ENCODE measurements at regions not wholly inside any gene's neighbourhood (a gene's known extent, or its start where the extent isn't known, plus 50 kb on each side); places are given as distances from the start of the nearest gene placed in this dataset.

DNA sequence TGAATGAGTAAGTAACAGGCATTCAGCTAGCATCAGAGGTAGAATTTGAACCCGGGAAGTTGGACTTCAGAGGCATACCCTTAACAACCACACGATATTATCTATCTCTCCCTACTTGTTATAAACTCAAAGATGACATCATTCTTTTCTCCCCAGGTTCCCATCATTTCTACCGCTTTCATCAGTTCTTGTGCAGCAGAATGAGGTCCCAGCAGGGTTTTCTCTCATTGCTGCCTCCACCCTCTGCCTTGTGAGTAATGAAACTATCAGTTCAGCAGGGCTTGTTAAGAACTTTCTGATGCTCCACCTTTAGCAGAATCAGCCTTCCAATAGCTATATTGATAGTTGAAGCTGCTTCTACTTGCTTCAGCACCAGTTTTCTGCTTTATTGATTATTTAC lies 487.5 kb upstream of the KCNMB2 start:
- peak; percentile 61 for DNase-seq

DNA sequence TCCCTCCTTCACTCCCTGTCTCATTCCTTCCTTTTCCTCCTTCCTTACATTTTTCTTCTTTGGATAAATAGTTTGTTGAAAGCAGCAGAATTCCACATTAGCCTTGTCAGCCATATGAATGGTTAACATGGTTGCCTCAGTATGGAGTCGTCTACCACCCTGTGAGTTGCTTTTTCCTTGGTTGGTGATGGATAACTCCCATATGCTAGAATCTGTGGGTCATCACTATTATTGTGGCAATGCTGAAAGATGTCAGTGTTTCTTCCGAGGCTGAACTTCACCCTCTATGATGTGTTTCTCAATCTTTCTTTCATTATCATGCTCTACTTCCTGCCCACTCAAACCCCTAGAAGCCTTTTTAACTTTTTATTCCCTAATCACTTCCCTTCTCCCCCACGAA lies 481.8 kb upstream of the KCNMB2 start:
- peak; percentile 26 for DNase-seq

DNA sequence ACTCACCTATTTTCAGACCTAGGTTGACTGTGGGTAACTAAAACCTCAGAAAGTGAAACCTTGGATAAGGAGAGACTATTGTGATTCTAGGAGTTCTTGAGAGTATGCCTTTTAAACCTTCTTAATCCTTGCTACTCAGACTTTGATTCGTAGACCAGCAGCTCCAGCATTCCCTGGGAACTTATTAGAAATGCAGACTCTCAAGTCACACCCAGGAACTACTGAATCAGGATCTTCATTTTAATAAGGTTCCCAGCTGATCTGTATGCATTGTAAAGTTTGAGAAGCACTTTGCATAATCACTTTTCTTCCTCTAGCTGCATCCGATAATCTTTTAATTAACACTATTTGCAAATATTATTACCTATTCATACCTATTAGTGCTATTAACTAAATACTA lies 480.3 kb upstream of the KCNMB2 start:
- no peak for DNase-seq

DNA sequence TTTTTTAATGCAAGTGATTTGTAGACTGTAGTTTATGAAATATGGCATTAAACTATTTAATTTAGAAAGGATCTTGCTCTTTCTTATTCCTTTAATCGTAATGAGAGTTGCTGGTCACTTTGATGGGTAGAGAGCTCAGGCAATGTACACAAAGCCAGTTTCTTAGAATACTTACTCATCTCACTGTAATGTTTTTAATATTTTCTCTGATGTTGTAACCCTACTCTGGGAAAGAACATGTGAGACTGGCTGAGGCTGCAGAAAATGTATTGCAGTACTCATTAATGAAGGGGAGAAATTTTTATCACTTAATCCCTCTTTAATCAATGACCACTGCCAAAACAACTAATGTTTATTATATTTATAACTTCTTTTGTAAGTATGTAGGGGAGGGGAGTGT lies 479.4 kb upstream of the KCNMB2 start:
- peak; percentile 15 for DNase-seq

DNA sequence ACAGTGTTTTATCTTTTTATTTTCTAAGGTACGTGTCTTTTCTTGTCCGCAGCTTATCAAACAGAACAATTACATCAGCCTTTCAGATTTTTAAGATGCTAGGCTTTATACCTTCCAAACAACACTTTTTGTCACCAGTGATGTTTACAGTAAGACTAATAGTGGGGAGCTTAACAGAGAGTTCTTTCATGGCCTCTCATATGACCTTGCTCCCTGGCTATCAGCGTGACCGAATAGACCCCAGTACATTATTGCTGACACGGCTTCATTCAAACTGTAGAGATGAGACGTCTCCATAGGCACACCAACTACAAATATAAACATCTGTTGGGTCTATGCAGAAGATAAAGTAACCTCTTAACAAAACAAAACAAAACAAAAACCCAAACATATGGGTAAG lies 477.6 kb upstream of the KCNMB2 start:
- DNase-seq = no peak

DNA sequence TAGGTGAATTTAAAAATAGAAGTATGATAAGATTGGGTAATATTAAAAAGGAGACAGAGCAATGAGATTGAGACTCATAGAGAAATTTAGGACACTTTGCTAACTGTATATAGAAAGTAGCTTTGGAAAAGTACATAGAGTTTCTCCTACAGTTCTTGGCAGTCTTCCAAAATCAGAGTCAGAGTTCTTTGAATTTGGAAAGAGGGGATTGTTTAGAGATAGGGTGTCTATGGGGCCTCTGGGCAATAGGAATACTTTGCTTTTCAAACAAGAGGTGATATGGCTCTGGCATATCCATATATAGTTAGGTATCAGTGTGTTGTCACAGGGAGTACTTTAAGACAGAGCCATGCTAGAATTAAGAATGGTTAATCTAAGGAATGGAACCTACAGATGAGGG lies 477.1 kb upstream of the KCNMB2 start:
- no peak for DNase-seq

DNA sequence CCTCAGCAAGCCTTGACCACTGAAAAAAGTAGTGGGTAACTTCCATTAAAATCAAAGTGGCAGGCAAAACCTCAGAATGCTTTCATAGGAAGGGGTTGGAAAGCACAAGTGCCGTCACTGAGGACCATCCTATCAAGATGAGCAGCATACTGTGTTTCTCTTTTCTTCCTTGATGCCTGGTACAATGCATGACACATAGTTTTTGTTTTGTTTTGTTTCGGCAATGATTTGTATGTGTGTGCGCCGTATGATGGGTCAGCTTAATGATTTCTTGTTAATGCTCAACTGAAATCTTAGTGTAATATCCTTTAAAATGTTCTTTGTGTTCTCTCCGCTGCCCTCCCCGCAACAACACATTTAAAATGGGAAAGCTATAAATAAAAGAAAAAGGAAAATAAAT lies 476.4 kb upstream of the KCNMB2 start:
- DNase-seq = no peak

DNA sequence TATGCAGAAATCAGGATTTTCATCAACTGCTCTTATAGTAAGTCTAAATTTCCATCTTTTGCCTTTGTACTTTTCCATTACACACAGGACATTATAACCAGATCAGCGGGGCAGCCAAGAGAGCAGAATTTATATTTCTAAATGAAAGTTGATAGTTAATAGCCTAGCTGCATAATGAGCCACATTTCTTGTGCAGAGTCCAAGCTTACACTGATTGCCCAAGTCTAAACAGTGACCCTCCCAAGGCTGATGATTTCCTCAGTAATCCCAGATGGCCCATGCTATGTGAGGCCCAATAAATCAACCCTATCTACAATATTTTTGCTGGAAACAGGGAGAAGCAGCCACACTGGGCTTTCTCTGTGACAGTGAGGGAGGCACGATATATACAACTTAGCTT lies 475.8 kb upstream of the KCNMB2 start:
- peak; percentile 70 for DNase-seq

DNA sequence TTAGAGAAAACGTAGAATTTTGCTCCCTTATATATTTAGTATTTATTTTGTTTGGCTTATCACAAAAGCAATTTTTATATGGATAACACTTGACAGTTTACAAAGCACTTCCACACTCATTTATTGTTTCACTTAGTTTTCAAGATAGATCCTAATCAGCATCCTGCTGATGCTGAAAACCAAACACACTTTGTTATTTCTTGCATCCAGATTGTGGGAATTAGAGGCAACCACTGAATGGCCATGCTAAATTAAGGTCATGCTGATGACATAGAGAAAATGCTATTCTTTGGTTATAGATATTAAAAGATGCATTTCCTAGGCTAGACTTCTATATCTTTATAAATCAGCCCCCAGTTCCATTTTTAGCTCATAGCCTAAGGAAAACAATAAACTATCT lies 474.1 kb upstream of the KCNMB2 start:
- no peak for DNase-seq

DNA sequence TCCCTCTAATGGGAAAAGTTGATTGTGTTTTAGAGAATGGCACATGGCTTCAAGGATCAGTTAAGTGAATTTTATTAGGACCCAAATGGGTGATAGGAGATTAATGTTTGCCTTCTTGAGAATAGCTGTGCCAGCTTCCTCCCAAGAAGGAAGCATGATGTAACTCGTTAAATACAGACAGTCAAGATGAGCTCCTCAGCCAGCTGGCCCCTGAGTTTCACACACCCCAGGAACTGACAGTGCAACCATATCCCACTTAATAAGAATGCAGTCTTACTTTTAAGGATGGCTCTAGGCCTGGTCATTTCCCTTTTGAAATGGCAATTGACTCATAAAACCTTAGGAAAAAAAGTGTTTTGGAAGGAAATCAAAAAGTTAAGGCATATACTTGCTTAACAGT lies 472.8 kb upstream of the KCNMB2 start:
- peak; percentile 56 for DNase-seq

DNA sequence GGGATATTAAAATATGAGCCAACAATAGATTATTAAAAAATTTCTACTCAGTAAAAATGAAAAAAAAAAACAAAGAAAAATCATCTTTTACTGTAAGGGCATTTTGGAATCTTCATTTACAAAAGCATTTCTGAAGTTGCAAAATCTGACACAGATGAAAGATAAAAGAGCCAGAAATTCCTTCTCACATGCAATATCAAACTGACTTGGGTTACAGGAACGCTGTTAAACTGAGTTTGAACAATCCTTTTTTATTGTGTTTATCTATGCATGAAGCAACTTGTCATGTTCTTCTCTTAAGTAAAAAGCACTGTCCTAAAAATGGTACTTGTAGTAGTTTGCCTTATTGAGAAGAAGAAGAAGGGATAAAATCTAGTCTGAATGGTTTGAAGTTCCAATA lies 468.5 kb upstream of the KCNMB2 start:
- no peak for DNase-seq

DNA sequence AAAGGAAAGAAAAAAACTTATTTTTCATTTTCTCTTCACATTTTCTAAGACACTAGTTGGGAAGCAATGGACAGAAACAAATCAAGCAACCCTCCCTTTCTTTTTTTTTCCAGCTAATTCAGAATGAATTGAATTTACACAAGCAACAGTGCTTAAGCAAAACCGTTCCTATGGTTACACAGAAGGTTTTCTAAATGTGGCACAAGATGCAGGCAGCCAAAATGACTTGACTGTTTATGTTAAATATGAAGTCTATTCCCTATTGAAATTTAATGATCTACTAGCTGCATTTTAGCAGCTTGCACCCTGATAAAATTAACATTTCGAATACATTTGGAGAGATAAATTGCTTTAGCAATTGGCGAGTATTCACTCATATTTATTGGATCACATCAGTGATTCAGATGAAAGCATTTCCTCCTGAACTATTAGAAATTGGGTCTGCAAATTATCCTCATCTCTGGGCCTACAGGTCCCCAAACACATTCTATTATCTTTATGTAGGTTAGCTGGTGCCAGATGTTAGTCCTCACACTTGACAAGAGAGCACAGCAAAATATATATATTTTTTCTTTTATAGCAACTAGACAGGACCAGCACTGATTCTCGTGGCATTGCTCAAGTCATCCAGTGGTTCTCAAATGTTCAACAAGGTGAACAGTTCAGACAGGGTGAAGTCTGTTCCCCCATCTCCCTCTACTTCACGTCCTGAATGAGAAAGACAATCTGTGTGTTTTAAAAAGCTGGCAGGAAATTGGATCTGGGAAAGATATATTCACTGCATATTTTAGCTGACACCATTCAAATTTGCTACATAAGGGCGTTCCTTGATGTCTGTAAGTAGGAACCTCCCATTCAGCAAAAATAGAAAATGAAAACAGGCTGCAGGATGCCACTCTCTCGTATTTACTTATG lies 463.6 kb upstream of the KCNMB2 start:
- DNase-seq = peak; percentile 38

DNA sequence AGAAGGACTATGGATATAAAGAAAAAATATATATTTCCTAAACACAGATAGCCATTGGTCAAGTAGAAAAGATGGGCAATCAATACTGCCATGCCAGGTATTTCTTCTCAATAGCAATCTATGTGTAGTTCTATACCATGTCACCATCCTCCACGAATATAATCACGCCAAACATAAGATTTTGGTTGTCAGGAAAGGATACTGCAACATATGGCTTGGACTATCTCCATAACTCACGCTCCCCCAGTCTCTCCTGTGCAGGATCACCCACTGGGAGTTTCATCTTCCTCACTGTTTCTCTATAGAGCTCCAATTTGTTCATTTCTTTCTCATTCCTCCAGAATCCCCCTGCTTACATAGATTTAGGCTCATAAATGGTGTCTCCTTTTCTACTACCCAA lies 462.9 kb upstream of the KCNMB2 start:
- DNase-seq = no peak

DNA sequence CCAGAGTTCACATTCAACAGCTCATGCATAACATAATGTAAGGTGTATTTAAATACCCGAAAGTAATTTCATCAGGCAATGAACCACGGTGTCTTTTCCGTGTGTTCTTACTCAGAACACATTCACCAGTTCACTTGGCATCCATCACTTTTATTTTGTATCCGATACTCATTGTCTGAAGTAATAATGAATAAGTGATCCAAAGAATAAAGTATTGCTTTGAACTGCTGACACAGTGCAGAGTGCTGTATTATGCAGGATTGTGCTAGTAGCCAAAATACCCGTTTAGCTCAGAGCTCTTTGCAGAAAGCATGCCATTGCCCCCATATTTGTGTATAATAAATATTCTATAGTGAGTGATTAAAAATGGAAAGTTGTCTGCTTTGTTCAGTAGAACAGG lies 460.9 kb upstream of the KCNMB2 start:
- DNase-seq = no peak

DNA sequence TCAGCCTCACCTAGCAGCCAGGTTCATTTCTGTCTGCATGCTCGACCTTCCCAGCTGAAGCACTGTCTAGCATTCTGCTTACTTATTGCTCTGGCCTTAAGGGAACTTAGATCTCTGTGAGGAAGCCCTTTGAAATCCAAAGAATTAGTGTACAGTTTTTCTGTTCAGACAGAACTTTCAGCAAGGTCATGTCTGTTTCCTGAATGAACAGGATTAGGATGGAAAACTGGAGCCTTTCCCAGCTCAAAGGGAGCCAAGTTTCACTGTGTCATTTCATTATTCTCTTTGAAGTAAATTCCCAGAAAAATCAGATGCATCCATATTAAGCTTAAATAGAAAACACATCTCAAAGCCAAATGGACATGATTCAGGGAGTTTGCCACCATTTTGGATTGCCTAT lies 457.3 kb upstream of the KCNMB2 start:
- peak; percentile 87 for DNase-seq

DNA sequence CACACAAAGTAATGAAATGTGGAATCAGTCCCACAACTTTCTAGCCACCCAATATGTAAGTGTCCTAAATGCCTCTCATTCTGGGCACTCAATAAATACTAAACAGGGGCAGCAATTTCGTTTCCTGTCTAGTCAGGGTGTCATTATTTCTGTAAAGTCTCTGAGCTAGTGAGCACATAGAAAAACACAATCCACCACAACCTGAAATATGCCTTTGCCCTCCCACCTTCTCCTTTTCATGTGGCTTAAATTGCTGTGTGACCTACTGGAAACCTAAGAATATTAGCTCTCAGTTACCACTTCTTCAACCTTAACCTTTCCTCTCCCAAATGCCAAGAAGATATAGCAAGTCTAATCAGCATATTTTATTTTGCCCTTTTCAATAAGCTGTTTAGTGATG lies 456.3 kb upstream of the KCNMB2 start:
- no peak for DNase-seq

DNA sequence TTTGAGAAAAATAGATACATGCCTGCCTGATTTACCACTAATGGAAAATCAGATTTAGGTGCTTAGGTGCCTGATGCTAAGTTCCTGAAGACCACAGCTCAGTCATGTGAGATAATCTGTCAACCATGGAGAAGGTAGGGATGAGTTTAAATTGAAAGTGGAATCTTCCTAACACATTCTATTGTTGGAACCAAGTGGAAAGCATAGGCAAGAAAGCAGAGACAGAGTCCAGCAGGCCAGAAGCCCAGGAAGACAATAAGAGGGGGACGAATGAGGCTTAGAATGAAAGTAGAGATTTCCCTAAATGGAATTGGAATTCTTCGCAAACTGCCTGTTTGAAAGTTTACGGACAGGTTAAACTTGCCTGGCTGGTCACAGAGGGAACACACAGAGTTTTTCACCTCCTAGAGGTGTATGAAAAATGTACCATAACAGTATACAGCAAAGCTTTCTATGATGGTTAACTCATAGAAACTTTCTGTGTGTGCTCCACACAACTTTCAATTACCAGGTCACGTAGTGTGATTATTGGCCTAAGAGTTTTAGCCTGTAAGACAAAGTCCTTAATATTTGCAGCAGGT lies 453.8 kb upstream of the KCNMB2 start:
- no peak for DNase-seq

DNA sequence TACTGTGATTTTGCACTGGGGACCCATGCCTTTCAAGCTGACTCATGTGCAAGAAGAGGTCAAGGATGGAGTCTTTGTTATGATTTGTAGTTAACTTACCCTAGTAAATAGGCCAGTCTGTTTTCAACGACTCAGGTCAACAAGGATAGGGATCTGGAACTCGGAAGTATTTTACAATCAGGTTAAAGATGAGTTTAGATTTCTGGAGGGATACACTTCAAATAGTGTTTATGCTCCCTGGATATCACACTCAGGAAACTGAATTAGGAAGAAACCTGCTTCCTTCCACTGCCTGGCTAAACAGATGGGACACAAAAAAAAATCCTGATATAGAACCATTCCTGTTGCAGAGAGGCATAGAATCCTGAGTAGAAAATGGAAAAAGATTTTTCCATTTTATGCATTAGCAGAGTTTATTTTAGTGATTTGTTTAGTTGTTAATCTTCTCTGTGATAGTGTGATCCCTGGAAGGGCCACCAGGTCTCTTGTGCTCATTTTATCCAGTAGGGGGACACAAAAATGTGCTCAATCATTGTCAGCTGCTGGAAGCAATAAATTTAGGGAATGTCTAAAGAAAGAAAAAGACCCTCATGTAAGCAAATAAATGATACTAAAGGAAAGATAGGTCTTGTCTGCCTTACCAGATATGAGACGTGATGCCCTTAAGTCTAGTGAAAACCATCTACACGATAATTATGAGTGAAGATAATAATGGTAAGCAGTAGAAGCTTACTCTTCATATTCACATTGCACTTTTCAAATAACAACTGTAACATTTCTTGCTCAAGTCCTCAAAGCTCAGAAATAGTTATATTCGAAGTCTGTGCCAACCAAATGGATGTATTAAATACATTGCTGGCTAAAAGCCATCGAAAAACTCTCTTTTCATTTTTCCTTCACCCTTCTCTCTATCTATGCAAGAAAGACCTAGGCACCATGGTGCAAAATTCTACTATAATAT lies 452.1 kb upstream of the KCNMB2 start:
- no peak for DNase-seq

DNA sequence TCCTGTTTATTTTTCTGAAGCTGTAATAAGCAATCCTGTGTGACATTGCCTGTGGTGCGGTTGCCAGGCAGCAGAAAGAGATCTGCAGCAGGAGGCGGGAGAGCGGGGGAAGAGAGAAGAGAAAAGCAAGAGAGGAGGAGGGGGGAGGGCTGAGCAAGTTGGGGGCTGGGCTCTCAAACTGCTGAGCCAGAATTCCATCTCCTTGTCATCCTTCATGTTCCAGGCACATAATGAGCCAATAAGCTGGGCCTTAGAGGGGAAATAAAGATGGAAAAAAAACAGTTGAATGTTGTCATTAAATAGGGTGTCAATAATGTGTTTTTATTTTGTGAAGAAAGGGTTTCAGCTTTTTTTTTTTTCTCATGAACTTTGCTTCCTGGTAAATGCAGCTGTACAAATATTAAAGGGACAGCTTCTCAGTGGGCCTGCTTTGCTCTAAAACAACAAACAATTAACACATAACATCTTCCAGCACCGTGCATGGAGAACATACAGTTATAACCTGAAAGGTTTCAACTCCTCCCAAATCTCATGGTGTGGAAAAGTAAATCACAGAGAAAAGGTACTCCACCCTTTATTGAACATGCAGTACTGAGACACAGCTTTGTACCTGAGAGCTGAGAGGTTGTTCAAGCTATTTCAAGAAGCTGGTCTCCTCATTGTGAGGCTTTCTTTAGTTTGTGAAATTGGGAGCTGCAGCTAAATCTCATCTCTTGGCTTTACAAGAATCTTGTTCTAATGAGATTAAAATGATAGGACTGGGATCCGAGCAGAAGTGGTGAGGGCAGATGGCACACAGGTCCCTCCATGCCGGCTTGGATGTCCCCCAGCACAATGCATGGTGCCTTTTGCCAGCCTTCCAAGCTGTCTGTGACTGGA lies 451.1 kb upstream of the KCNMB2 start:
- peak; percentile 83 for DNase-seq

DNA sequence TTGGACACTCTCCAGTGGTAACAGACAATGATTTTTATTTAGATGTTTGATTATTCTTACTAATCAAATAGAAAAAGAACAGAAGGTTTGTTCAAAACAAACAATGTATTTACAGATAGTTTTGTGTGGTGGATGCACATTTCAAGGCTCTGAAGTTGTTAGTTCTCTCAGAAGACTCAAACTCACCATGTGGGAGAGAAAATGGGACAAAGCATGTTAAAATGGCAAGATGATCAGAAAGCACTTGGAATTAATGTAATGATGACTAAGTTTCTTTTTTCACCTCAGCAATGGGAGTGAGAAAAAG lies 450.5 kb upstream of the KCNMB2 start:
- no peak for DNase-seq

DNA sequence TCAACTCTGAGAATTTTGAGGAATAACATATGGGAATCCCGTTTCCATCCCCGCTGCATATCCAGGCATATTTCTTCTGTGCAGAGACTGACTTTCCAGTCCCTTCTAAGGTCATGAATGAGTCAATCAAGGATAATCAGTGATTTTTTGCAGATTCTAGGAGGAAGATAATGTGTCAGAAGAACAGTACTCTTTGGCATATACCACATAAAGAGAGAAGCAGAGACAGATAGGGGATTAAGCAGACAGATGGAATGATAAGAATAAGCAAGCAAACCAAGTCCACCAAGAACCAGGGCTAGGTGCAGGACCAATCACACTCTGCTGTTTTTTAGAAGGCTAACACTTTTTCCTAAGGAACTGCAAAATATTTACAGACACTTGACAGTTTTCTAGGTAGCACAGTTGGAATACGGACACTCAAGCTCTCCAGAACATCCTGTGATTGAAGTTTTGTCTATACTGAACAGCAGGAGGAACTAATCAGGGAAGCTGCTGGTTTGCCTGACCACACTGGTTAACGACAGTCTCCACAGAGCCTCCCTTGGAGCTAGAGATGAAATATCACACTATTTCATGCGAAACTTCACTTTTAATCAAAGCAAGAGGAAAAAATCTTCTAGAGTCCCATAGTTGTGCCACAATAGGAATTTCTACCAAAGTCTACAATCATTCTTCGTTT lies 450.0 kb upstream of the KCNMB2 start:
- DNase-seq = no peak

DNA sequence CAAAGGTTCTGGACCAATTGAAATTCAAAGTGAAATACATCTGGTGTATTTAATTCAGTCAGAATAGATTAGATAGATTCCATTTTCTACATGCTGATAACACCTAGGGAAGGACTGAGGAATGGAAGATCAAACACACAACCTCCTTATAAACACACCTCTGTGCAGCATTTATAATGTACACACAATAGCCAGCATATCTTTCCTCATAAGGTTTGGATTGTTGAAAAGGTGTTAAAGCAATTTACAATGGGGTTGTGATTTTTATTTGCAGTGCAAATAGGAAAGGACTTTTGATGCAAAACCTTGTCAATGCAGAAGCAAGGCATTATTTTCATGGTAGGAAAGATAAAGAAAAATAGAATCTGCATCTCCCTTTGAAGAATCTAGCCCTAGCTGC lies 448.9 kb upstream of the KCNMB2 start:
- DNase-seq = no peak
